ENCODE measurements at regions not wholly inside any gene's neighbourhood (a gene's known extent, or its start where the extent isn't known, plus 50 kb on each side); places are given as distances from the start of the nearest gene placed in this dataset.

DNA sequence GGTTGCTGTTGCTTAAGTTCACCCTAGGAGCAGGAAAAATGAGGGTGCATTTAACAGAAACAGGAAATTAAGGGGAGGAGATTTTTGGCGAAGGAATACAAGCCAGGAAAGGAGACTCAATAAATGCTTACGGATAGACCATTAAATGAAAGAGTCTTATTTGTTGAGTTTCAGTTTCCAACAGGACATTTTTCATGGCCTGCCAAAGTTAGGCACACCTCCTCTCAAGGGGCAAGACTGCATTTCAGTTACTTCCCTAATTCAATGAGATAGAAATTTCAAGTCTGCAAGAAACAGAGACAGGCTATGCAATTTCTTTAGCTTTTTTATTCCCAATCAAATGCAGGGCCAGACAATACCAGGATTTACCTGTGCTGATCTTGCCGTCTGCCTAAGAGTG lies 394.7 kb upstream of the KLHL29 start:
- Histone ChIP-seq H3K27ac (no peak overlapping the region), H3K27me3 (ENCODE audit: control insufficient read depth, insufficient read depth, low read length) (no peaks in the 10 kb centered on the region), H3K4me1 (no peaks in the 10 kb centered on the region), H2AFZ (no peak overlapping the region), H3K79me2 (no peaks in the 10 kb centered on the region), H3K4me2 (ENCODE audit: low read length) (no peak overlapping the region), H3K9ac (no peak overlapping the region), H3K9me3 (ENCODE audit: control insufficient read depth, low read length) (no peaks in the 10 kb centered on the region), H3K4me3 (ENCODE audit: low read depth, low read length) (no peak overlapping the region), H3K36me3 (ENCODE audit: control insufficient read depth, insufficient read depth, low read length) (no peaks in the 10 kb centered on the region)
- TF ChIP-seq, protein P1, sequence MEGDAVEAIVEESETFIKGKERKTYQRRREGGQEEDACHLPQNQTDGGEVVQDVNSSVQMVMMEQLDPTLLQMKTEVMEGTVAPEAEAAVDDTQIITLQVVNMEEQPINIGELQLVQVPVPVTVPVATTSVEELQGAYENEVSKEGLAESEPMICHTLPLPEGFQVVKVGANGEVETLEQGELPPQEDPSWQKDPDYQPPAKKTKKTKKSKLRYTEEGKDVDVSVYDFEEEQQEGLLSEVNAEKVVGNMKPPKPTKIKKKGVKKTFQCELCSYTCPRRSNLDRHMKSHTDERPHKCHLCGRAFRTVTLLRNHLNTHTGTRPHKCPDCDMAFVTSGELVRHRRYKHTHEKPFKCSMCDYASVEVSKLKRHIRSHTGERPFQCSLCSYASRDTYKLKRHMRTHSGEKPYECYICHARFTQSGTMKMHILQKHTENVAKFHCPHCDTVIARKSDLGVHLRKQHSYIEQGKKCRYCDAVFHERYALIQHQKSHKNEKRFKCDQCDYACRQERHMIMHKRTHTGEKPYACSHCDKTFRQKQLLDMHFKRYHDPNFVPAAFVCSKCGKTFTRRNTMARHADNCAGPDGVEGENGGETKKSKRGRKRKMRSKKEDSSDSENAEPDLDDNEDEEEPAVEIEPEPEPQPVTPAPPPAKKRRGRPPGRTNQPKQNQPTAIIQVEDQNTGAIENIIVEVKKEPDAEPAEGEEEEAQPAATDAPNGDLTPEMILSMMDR (IDR thresholded peaks at IDR 0.05): no peak

DNA sequence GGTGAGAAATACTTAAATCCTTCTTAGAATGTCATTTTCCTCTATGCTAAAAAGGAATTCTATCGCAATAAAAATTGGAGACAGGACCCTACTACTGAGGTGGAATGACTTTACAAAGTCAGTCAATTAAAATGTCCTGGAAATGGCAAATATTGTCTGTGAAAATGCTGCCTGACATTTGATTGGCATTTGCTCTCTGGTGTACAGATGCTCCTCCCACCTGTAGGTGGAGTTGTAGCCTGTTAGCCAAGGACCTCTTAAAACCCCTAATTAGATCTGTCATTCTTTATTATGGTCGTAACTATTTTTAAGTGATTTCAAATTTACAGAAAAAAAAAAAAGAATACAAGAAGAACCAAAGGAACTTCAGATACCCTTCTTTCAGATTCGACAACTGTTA lies 393.1 kb upstream of the KLHL29 start:
- Histone ChIP-seq H3K4me1 (no peaks in the 10 kb centered on the region), H2AFZ (no peak overlapping the region), H3K4me2 (ENCODE audit: low read length) (no peak overlapping the region), H3K36me3 (ENCODE audit: control insufficient read depth, insufficient read depth, low read length) (no peaks in the 10 kb centered on the region), H3K4me3 (ENCODE audit: low read depth, low read length) (no peak overlapping the region), H3K27me3 (ENCODE audit: control insufficient read depth, insufficient read depth, low read length) (no peaks in the 10 kb centered on the region), H3K9me3 (ENCODE audit: control insufficient read depth, low read length) (no peaks in the 10 kb centered on the region), H3K27ac (no peak overlapping the region), H3K9ac (no peak overlapping the region), H3K79me2 (no peaks in the 10 kb centered on the region)
- TF ChIP-seq, protein P1 (IDR thresholded peaks at IDR 0.05): no peak

DNA sequence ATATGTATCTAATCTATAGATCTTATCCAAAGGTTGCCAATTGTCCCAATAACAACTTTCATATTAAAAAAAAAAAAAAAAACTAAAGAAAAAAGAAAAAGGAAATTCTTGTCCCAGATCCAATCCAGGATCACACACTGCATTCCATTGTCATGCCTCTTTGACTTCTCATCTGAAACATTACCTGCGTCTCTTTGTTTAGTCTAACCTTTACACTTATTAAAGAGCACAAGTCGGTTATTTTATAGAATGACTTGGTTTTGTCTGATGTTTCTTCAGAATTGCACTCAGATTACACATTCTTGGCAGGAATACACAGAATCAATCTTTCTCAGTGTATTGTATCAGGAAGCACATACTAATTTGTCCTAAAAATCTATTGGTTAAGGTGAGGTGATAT lies 392.5 kb upstream of the KLHL29 start:
- TF ChIP-seq, protein P1 (IDR thresholded peaks at IDR 0.05): no peak
- no peaks in the 10 kb centered on the region for H3K4me1 ChIP-seq
- no peaks in the 10 kb centered on the region for H3K79me2 ChIP-seq
- no peak overlapping the region for H3K27ac ChIP-seq
- H3K4me3 ChIP-seq (ENCODE audit: low read depth, low read length): no peak overlapping the region
- no peak overlapping the region for H3K9ac ChIP-seq
- no peaks in the 10 kb centered on the region for H3K27me3 ChIP-seq (ENCODE audit: control insufficient read depth, insufficient read depth, low read length)
- H3K4me2 ChIP-seq (ENCODE audit: low read length): no peak overlapping the region
- no peaks in the 10 kb centered on the region for H3K36me3 ChIP-seq (ENCODE audit: control insufficient read depth, insufficient read depth, low read length)
- H3K9me3 ChIP-seq (ENCODE audit: control insufficient read depth, low read length): no peaks in the 10 kb centered on the region
- no peak overlapping the region for H2AFZ ChIP-seq

DNA sequence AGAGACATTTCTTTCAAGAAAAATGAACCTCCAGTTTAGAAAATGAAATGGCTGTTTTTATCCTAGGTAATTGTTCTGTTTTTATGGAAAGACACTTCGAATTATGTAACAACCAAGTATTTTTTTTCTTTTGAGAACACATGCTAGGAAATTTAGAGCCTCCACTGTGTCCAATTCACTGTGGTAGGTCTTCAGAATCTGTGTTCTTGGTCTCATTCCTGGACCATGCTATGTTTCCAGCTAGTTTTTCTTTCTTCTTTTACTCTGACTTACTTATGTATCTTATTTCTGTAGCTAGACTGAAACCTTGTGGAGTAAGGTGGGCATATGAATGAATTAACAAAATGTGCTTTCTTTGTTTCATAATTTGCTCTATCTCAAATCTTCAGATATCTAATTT lies 391.7 kb upstream of the KLHL29 start:
- no peaks in the 10 kb centered on the region for H3K27me3 ChIP-seq (ENCODE audit: control insufficient read depth, insufficient read depth, low read length)
- TF ChIP-seq, protein P1 (IDR thresholded peaks at IDR 0.05): no peak
- H3K4me2 ChIP-seq (ENCODE audit: low read length): no peak overlapping the region
- H3K4me3 ChIP-seq (ENCODE audit: low read depth, low read length): no peak overlapping the region
- H3K9ac ChIP-seq: no peak overlapping the region
- H3K9me3 ChIP-seq (ENCODE audit: control insufficient read depth, low read length): no peaks in the 10 kb centered on the region
- no peaks in the 10 kb centered on the region for H3K4me1 ChIP-seq
- H3K36me3 ChIP-seq (ENCODE audit: control insufficient read depth, insufficient read depth, low read length): no peaks in the 10 kb centered on the region
- H3K27ac ChIP-seq: no peak overlapping the region
- no peak overlapping the region for H2AFZ ChIP-seq
- no peaks in the 10 kb centered on the region for H3K79me2 ChIP-seq

DNA sequence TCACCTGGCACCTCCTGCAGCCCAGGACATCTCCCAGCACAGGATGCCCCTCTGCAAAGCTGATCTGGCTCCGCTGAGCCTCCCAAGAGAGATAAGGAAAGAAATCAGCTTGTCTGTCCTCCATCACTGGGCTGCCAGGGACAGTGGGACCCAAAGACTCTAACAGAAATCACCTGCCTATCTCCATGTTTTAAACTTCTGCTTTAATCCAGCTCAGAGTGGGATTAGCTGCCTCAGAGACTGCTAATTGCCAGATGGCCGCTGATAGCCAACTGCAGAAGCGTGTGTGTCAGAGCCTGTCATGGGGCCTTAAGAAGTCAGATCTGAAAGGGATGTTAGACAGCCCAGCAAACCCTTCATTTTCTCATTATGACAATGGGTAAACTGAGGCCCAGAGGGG lies 389.4 kb upstream of the KLHL29 start:
- Histone ChIP-seq H3K27ac (no peak overlapping the region), H3K9me3 (ENCODE audit: control insufficient read depth, low read length) (no peaks in the 10 kb centered on the region), H3K79me2 (no peaks in the 10 kb centered on the region), H3K9ac (no peak overlapping the region), H3K4me3 (ENCODE audit: low read depth, low read length) (no peak overlapping the region), H3K4me1 (no peaks in the 10 kb centered on the region), H3K4me2 (ENCODE audit: low read length) (no peak overlapping the region), H3K36me3 (ENCODE audit: control insufficient read depth, insufficient read depth, low read length) (no peaks in the 10 kb centered on the region), H3K27me3 (ENCODE audit: control insufficient read depth, insufficient read depth, low read length) (no peaks in the 10 kb centered on the region), H2AFZ (no peak overlapping the region)
- TF ChIP-seq, protein P1 (IDR thresholded peaks at IDR 0.05): no peak

Measured in parathyroid adenoma (tissue), 2 donors.